ENCODE measurements at regions not wholly inside any gene's neighbourhood (a gene's known extent, or its start where the extent isn't known, plus 50 kb on each side); places are given as distances from the start of the nearest gene placed in this dataset.

DNA sequence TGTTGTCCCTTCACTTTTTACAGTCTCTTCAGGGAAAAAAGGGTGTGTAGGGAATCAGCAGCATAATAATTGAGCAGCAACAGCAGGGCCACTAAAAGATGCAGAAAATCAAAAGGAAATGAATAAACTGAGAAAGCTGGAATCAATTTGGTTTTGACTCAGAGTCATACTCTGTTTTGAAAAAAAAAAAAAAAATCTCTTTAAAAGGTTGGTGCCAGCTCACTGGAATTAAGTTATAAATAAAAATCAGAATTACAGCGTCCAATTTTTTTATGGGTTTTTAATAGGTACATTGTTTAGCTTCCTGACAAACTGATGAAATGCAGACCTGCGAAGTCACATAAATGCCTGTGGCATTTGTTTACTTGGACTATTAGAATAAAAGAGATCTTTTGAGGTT lies 231.9 kb downstream of the COG6 start:
- ChIA-PET CTCF (no interaction called here), POLR2A (ENCODE audit: low non-redundant PET) (no interaction called here)
- H3K27ac ChIP-seq, result no peak overlapping the region
- TF ChIP-seq, protein P1, sequence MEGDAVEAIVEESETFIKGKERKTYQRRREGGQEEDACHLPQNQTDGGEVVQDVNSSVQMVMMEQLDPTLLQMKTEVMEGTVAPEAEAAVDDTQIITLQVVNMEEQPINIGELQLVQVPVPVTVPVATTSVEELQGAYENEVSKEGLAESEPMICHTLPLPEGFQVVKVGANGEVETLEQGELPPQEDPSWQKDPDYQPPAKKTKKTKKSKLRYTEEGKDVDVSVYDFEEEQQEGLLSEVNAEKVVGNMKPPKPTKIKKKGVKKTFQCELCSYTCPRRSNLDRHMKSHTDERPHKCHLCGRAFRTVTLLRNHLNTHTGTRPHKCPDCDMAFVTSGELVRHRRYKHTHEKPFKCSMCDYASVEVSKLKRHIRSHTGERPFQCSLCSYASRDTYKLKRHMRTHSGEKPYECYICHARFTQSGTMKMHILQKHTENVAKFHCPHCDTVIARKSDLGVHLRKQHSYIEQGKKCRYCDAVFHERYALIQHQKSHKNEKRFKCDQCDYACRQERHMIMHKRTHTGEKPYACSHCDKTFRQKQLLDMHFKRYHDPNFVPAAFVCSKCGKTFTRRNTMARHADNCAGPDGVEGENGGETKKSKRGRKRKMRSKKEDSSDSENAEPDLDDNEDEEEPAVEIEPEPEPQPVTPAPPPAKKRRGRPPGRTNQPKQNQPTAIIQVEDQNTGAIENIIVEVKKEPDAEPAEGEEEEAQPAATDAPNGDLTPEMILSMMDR (conservative IDR thresholded peaks at IDR 0.05; ENCODE audit: low read depth), result no peak
- no peak for DNase-seq (ENCODE audit: low spot score)

DNA sequence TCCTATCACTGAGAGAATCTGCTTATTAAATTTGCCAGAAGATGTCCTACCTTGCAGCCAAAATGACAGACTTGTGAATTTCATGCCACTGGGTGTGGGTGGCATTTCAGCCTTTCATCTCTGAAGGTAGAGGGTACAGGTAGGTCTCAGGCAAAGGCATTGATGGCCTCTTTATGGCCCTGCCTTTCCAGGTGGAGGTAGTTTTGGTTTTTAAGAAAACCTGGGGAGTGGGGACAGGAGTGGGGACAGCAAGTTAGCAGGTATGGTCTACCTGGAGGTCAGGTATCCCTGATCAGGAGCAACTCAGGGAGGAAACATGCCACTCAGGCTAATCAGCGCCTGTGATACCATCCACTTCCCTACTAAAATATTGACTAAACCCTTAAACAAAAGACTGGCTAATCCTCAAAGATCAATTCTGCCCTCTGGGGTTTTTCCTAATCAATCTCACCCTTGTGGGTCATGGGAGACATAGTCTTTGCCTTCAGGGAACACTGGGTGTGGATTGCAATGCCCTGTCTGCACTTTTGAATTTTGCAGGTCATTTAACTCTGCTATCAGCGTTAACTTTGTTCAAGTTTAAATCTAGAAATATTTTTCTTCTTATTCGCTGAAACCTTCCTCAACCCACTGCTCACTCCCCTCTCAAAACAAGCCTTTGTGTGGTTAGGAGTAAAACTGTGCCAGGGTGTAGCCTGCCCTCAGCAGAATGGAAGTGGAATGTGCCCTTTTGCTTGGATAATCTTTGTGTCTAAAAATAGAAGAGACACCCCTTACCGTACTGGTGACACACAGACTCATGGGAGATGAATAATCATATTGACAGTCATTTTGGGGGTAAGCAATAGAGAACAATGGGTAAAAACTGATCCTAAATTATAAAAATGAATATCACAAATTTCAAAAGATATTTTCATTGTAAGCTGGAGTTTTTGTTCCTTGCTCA lies 233.7 kb downstream of the COG6 start:
- POLR2A ChIA-PET (ENCODE audit: low non-redundant PET), result no interaction called here

DNA sequence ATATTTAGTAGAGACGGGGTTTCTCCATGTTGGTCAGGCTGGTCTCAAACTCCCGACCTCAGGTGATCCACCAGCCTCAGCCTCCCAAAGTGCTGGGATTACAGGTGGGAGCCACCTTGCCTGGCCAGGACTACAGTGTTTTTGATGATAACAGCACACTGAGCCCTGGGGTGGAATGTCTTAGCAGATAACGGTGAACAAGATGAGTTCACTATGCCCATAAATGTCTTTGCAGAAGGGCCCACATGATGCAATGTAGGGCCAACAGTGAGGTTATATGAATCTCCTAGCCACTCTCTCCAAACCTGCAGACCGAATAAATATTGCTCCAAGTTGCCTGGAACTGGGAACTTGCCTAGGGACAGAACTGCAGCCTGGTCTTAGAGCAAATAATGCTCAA lies 235.1 kb downstream of the COG6 start:
- H3K27ac ChIP-seq, result no peak overlapping the region
- DNase-seq (ENCODE audit: low spot score), result no peak
- POLR2A ChIA-PET (ENCODE audit: low non-redundant PET), result no interaction called here
- CTCF ChIA-PET, result interaction anchor here (0.7 kb wide), 1 partner anchor 188 kb away, joined by 3 read pairs; no protein-coding TSS in a partner anchor
- TF ChIP-seq, protein P1 (conservative IDR thresholded peaks at IDR 0.05; ENCODE audit: low read depth), result no peak

More for the DNA sequence above, 233.7 kb downstream of the COG6 start:
- H3K27ac ChIP-seq, result no peak overlapping the region
- CTCF ChIA-PET, result no interaction called here
- TF ChIP-seq, protein P1 (conservative IDR thresholded peaks at IDR 0.05; ENCODE audit: low read depth), result no peak
- DNase-seq (ENCODE audit: low spot score), result no peak

DNA sequence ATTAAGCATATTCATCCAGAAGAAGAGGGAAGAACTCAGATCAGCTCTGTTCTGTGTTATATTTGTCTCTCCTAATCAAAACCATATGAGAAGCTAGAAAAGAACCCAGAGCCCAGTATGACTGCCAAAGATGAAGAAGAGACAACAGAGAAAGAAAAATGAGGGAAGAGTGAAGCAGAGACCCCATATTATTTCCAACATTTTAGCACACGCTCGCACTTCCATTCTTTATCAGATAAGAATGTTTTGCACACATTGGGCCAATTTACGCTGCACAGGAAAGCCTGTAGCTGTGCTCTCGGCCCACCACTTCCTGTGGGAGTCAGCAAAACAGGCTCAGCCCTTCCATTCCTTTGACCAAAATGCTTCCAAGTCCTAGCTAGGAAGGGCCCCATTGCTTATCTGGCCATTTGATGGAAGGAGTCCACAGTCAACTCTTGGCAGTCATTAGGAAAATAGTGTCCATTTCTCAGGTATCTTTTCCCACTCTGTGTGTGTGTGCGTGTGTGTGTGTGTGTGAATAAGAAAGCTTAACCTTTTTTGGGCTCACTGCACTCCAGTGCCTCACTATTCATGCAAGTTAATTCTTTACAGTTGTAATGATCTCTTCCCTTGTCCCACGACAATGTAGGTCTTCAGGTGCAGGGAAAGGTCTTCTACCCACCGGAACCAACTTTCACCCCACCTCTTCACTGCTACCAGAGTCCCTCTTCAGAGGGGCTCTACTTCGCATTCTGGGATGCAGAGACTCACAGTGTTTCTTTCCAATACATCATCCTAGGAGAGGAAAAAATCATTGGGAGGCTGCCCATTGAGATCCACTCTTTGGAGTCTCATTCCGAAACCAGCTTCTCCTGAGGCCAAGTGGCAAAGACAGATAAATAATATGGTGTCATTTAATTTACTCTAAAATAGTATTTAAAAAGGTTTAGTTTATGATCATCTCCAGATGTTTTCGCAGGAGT lies 237.5 kb downstream of the COG6 start:
- ChIA-PET CTCF (interaction anchor here (0.6 kb wide), 1 partner anchor 397 kb away, joined by 3 read pairs; no protein-coding TSS in a partner anchor), POLR2A (ENCODE audit: low non-redundant PET) (no interaction called here)
- TF ChIP-seq, protein P1 (conservative IDR thresholded peaks at IDR 0.05; ENCODE audit: low read depth), result no peak
- no peak overlapping the region for H3K27ac ChIP-seq
- no peak for DNase-seq (ENCODE audit: low spot score)

DNA sequence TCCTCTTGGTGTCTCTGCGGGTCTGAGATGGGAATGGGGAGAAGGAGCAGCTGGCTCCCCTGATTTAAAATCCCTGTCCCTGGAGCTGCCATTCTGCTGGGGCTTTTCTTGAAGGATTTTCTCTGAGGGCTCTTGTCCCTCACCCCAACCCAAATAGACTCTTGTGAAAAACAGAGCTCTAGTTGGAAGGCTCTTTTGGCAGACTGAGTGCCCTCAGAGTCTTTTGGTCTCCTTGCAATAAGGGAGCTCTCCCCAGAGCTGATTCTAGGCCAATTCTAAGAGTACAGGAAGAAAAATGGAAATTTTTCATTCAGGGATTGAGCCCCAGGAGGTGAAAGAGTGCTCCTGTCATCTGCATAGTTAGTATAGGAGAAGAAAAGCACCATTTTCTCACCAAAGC lies 238.3 kb downstream of the COG6 start:
- no peak overlapping the region for H3K27ac ChIP-seq
- DNase-seq (ENCODE audit: low spot score), result no peak
- TF ChIP-seq, protein P1 (conservative IDR thresholded peaks at IDR 0.05; ENCODE audit: low read depth), result no peak
- ChIA-PET POLR2A (ENCODE audit: low non-redundant PET) (no interaction called here), CTCF (no interaction called here)

DNA sequence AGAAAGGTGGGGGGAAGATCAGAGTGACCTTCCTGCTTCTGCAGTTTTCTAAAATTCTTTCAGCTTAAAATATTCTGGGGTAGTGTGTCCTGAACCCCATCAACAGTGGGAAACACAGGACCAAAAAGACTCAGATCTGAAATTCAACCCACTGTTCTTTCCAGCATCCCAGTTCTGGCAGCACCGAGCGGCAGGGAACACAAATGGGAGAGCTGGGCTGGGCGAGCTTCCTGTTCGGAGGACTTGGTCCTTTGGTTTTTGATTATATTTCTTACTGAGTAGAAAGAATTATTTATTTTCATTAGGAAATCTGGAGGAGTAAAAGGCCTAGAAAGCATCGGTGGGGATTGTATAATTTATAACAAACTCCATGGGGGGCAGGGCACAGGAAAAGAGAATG lies 239.1 kb downstream of the COG6 start:
- no peak overlapping the region for H3K27ac ChIP-seq
- DNase-seq (ENCODE audit: low spot score), result no peak
- TF ChIP-seq, protein P1 (conservative IDR thresholded peaks at IDR 0.05; ENCODE audit: low read depth), result no peak
- ChIA-PET CTCF (interaction anchor here (0.7 kb wide), 1 partner anchor 898 kb away, joined by 3 read pairs; no protein-coding TSS in a partner anchor), POLR2A (ENCODE audit: low non-redundant PET) (no interaction called here)

Measured in RWPE1 (cell line).